ENCODE measurements at regions not wholly inside any gene's neighbourhood (a gene's known extent, or its start where the extent isn't known, plus 50 kb on each side); places are given as distances from the start of the nearest gene placed in this dataset.

- DNase-seq = no peak
Measured at GRCh38 chr2:157076526-157077161, 180.9 kb upstream of the GALNT5 start.

- DNase-seq = no peak
Measured at GRCh38 chr2:157077753-157078350, 179.7 kb upstream of the GALNT5 start.

GRCh38 chr2:157082950-157083349, 174.6 kb upstream of the GALNT5 start:
- DNase-seq = no peak

GRCh38 chr2:157085522-157085921, 172.0 kb upstream of the GALNT5 start:
- DNase-seq = no peak

GRCh38 chr2:157087373-157088002, 170.0 kb upstream of the GALNT5 start:
- DNase-seq = no peak

GRCh38 chr2:157093666-157094065, 163.8 kb upstream of the GALNT5 start:
- no peak for DNase-seq

- no peak for DNase-seq
Measured at GRCh38 chr2:157105372-157105771, 152.1 kb upstream of the GALNT5 start.

- no peak for DNase-seq
Measured at GRCh38 chr2:157106950-157107349, 150.6 kb upstream of the GALNT5 start.

DNA sequence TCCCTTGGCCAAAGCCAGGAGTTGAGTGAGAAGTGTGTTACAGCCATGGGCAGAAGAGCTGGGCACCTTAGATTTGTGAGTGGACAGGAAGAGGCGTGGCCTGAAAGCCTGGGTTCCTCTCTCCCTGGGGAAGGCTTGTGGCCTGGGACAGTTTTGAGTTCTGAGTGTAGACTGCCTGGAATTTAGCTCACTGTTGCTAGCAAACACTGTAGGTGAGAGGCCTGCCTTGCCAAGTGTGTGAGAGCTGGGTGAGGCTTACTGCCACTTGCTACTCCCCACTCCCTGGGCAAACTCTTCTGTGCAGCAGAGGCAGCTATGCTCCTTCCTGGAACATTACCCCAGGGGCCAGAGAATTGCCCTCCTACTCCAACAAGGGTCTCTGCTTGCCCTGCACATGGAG, 150.0 kb upstream of the GALNT5 start:
- no peak for DNase-seq

DNA sequence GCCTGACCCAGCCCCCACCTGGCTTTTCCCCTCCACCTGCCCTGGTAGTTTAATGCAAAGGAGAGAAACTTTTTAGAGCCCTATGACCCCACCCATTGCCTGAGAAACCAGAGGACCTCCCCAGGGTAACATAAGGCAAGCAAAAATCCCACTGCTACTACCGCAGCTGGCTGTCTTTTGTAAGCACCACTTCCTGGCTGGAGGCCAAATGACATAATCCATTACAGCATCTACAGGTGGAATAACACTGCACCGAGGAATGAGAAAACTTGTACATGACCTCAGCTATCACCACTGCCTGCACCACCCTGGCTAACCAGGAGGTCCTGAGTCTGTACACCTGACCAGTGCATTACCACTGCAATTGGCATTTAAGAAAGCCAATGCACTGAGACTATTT, 149.6 kb upstream of the GALNT5 start:
- DNase-seq = no peak

GRCh38 chr2:157122776-157123175, 134.7 kb upstream of the GALNT5 start:
- DNase-seq = no peak

DNA sequence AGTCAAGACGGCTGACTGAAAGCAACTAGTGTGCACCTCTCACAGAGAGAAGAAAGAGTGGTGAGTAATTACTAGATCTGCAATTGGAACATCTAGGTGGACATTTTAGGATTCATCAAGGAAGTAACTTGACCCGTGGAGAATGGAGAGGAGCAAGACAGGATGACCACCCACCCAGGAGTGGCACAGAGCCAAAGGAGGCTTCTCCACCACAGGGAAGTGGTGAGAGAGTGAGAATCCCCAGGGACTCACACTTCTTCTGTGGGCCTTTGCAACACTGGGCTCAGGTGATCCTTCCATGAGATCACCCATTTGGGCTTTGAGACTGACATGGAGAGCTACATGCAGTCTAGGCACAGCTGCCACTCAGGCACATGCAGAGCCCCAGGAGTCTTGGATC, 132.8 kb upstream of the GALNT5 start:
- no peak for DNase-seq

GRCh38 chr2:157125685-157126084, 131.8 kb upstream of the GALNT5 start:
- DNase-seq = no peak

- DNase-seq = no peak
Measured at GRCh38 chr2:157127249-157128012, 130.1 kb upstream of the GALNT5 start.

DNA sequence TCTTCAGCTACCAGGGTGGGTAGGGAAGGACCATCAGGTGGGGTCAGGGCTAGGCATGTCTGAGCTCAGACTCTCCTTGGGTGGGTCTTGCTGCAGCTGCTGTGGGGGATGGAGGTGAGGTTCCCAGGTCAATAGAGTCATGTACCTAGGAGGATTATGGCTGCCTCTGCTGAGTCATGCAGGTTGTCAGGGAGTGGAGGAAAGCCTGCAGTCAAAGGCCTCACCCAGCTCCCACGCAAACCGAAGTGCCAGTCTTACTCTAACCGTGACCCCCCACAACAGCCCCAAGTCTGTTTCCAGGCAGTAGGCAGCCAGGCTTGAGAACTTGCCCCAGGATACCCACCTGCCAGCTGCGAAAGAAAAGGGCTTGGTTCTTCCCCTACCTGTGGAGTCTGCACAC, 113.6 kb upstream of the GALNT5 start:
- DNase-seq = no peak

- DNase-seq = no peak
Measured at GRCh38 chr2:157149270-157149669, 108.2 kb upstream of the GALNT5 start.

GRCh38 chr2:157150747-157151146, 106.8 kb upstream of the GALNT5 start:
- no peak for DNase-seq

- DNase-seq = no peak
Measured at GRCh38 chr2:157152362-157152761, 105.1 kb upstream of the GALNT5 start.

- DNase-seq = no peak
Measured at GRCh38 chr2:157155992-157156391, 101.5 kb upstream of the GALNT5 start.

GRCh38 chr2:157158111-157158510, 99.4 kb upstream of the GALNT5 start:
- DNase-seq = no peak

DNA sequence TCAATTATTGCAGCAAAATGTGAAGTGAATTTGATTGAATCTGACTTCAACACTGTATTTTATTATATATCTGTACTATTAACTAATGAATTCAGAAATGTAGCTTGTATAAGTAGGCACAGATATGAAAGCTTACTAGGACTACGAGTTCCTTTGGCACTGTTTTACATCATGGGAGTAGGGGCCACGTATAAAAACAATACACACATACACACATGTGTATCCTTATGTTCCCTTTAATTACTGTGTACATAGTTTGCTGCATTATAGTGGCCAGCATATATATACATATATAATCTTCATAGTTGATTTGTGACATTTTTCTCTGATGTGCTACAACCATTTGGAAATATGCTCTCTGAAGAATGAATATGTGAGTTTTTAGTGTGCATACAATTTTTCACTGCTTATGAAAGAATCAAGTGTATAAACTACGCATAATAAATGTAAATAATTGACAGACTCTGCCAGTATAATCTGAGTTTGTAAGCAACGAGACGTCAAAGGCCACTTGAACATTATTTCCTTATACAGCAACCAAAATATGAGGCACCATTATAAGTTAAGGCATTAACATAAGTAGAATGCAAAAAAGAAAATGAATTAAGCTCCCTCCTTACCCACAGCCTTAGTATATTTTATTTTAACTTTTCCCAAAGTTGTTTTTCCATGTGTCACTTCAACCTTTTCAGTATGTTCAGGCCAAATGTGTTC, 98.1 kb upstream of the GALNT5 start:
- no peak for DNase-seq

- no peak for DNase-seq
Measured at GRCh38 chr2:157160111-157160510, 97.4 kb upstream of the GALNT5 start.

- no peak for DNase-seq
Measured at GRCh38 chr2:157164370-157164769, 93.1 kb upstream of the GALNT5 start.

Data from hematopoietic multipotent progenitor cell treated with erythropoietin and hydrocortisone succinate and interleukin-3 and kit ligand, for 8 days (in vitro differentiated cells).